NCI-H2196 treated with DMSO at 0.1 percent for 48 hours (cell line): ENCODE measurements at regions not wholly inside any gene's neighbourhood (a gene's known extent, or its start where the extent isn't known, plus 50 kb on each side); places are given as distances from the start of the nearest gene placed in this dataset.

ENCODE experiments used
- DNase-seq: peaks from one replicate; lab custom pipeline; 2025; ENCODE audit not compliant: unreplicated experiment; lab: John Stamatoyannopoulos, UW

DNA sequence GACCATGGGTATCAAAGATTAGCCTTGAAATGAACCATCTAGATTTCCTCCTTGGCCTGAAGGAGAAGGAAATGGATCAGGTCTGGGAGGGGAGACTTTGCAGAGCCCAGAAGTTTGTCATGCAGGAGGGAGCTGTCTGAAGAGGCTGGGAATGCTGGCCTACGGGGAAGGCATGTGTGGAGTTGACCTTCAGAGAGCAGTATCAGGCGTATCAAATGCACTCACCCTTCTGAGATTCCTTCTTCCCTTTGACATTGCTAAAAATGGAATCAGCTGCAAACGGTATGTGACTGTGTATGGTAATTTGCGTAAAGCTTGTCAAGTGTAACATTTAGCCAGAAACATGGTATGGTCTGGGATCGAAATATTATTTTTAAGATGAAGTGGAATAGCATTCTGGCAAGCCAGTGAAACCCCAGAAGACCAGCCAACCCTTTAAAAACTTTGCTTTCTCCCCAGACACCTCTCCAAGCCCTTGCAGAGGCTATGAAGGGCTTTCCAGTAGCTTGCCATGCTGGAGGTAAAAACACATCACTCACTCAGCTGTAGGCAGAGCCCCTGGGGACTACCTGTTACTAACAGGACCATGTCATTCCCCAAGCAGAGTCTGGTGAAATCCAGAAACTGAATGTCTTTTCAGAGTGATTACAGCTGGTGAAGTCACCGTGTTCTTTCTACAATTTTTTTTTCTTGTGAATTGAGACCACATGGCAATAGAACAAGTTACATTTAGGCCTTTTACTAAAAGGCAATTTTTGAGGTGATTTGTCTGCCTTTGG is 174.7 kb upstream of the SLC24A5 start:
- no peak for DNase-seq

DNA sequence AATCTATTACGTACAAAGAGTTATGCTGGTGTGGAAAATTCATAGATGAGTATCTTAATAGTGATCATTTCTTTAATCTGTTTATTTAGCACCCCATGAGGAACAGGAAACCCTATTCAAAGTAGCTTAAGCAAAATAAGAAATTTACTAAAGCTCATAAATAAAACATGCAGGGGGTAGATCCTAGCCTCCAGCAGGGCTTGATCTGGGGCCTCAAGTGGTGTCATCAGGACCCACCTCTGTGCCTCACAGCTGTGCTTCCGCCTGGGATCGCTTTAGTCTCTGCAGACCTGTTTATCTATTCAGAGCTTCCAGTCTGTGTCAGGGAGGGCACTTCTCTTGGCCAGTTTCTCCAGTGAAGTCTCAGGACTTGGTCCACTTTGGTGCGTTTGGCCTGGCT is 171.0 kb upstream of the SLC24A5 start:
- DNase-seq = no peak

DNA sequence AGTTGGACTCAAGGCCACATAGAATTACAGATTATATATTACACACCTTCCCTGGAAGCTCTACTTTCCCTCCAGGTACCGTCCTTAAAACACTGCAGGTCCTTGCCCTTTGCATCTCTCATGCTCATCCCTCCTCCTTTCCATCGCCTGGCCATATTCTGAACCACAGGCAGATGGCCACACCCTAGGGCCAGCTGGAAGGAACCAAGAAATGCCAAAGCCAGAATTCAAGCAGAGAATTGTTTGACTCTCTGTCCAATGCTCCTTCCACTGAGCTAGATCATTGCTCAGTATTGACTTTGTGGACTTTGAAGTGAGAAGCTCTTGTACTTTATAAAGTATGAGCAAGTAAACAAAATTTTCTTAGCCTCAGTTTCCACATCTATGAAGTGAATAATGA is 170.3 kb upstream of the SLC24A5 start:
- DNase-seq = no peak

DNA sequence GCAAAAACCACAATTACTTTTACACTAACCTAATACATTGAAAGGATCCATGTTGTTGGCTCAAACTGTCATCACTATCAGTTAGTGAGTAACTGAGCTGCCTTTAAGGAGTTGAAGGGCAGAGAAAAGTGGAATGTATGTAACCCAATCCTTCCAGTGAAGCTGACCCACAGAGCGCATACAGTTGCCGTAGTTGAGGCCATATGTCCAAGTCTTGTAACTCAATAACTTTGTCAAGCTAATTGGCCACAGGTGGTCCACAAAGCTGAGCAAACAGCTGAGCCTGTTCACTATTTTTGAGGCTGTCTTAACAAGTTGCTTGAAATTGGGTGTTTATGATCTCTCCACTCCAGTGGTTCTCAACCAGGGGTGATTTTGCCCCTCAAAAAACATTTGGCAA is 169.0 kb upstream of the SLC24A5 start:
- DNase-seq = no peak

DNA sequence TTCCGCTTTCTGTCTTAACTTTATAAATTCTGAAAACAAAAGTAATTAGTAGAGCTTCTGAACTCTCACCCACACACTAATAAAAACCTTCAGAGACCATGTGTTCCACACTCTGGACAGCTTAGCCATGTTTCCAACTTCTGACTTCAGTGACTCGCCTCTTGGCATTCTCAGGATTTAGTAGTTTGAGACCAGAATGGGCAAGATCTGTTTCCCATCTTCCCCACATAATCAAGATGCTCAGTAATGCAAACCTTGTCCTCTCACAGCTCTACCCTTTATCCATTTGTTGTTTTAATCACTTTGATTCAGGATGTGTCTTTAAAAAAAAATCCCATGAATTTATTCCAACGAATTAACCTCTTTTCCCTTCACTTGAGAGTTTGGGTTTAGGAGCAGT is 166.6 kb upstream of the SLC24A5 start:
- no peak for DNase-seq

DNA sequence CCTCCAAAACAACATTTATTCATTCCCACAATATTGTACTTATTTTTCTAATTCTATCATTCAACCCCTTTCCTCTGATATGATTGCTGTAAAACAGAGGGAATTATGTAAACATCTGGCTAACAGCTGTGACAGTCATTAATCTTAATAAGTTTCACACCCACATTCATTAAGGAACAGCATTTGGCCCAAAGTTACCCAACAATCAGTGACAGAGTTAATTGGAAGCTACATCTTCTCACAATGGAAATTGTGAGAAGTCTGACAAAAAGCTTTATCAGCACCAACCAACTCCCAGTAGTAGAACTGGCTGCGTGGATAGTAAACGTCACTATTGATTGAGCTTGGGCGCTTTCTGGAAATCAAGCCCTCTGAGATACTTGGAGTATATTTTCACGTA is 165.8 kb upstream of the SLC24A5 start:
- no peak for DNase-seq

DNA sequence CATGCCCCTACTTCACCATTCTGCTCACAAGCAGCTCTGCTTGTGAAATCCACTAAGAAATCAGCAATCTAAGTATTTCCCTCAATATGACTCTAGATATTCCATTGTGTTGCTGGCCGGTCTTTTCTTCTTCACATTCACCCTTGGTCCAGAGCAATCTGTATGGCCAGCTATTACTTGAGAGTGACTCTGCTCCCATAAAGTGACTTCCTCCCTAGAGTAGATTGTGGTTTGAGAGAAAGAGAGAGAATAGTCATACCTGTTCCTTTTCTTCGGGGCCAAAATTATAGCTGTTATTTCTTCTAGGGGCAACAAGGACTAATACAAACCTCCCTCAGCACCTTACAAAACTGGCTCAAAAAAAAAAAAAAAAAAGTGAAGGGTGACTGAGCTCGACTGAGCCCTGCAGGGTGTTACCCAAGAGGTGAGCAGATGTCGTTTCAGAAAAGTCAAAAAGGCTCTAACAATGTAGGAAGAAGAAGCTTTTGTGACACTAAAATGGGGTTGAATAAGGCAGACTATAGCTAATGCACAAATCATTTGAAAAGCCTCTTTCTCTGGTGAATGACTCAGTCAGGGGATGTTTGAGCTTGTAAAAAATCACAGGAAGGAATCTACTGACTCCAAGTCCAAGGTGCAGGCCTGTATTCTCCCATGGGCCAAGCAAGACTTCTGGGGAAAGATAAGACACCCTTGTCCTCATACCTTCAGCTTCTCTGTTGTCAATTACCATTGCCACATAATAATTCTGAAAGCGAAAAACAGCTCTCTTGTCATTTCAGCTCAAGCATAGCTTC is 161.0 kb upstream of the SLC24A5 start:
- DNase-seq = no peak

DNA sequence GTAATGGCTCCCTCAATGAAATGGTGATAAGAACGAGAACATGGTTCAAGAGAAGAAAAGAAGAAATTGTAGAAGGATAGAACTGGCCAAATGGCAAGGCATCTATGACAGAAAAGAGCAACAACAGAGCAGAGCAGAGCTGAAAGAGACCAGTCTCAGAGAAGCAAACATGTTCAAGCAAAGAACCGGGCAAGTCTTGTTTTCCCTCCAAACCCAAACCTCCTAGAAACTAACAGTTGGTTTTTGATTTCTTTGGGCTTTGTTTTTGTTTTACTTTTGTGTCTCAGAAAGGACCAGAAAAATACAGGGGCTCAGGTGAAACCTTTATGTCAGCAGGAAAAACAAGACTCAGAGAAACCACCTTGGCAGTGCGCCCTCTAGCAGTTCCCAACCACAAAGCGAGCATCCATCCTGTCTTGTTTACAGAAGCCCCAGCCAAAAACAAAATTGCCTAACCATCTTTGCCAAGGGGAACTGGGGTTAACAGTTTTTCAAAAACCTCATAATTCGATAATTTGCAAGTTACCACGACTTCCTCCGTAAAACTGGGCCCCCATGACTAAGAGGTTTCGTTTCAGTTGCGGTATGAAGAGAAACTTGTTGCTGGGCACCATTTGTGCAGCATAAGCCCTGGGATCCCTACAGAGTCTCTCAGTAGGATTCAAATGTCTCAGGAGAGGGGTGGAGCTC is 159.2 kb upstream of the SLC24A5 start:
- no peak for DNase-seq

DNA sequence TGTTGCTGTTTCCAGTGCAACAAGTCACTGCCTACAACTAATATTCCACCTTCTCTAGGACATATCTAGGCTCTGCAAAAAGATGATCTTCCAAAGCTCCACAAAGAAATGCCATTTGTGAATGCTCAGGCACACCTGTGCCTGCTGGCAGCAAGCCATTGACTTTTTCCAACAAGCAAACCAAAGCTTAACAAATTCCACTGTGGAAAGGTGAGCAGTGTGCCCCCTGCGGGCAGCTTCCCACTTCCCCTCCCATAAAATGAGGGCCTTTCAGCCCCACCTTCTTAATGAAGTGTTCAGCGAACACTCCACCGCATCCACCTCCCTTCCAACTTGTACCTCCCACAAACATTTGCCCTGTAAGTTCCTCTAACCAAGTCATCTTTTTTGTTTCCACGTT is 157.5 kb upstream of the SLC24A5 start:
- no peak for DNase-seq

DNA sequence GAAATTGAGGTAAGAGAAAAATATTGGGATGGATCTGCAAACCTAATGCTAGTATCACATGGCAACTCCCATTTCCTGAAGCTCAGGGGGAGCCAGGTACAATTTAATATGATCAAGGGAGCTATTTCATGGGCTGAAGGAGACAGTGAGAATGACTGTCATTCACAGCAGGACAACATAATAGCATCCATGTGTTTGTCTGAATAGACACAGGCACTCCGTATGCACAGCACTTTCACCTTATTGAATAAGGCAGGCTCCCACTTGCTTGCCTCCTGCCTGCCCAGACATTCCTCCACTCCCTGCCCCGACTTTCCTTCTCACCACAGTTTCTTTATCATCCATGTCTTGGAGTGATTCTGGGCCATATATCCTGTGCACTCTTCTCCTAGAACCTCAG is 156.6 kb upstream of the SLC24A5 start:
- DNase-seq = no peak

DNA sequence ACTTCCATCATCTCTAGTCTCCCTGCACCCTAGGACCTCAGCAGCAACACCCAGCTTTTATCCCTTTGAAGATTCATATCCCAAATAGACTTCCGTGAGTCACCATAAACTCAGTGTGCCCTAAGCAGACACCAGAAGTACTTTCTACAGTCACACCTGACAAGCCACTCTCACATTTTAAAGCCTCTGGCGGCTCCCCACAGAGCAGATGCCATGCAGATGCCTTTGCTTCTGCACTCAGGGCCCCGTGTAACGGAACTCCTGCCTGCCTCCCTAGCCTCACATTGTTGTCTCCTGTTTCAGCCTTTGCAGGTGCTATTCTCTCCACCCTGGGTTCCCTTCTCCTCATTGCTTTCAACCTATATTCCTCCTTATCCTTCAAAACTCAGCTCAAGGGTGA is 155.5 kb upstream of the SLC24A5 start:
- DNase-seq = no peak

DNA sequence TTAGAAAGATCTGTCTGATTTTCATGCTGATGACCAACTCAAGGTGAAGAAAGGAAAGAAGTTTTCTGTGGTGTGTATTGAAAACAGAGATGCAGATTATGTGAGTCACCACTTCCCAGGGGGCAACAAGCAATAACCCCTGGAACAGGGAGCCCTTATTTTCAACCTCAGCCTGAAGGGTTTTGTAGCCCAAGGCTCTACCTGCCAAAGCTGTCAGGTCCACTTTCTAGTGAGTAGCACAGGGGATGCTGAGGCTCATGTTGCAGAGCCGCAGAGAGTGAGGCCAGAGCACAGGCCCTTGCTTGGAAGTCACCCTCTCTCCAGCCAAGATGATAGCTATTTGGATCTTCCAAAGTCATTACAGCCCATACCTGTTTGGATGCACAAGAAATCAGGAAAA is 152.2 kb upstream of the SLC24A5 start:
- no peak for DNase-seq

DNA sequence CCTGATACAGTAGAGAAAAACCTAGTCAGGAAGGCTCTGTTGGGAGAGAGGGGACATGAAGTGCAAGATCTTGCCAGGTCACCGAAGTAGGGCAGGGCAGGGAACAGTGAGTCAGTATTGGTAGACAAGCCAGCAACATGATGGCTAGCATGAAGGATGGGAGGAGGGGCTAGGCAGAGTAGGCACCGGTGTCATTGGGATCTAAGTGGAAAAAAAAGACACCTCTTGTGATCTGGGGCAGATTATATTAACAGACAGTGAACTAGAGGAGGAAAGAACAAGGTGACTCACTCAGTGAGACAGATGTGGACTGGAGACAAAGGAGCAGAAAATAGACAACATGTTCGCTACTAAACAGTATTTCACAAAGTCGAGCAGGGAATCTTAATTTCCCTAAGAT is 149.2 kb upstream of the SLC24A5 start:
- no peak for DNase-seq

DNA sequence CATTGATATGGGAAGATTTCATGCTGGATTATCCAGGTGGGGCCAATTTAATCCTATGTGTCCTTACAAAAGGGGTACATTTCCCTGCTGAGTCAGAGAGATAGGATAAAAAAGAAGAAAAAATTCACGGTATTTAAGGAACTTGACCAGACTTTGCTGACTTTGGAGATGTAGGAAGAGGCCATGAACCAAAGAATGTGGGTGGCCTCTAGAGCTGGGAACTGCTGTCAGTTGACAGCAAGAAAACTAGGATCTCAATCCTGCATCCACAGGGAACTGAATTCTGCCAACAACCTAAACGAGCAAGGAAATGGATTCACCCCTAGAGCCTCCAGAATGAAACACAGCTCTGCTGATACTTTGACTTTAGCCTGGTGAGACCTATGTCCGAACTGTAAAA is 148.1 kb upstream of the SLC24A5 start:
- DNase-seq = no peak

DNA sequence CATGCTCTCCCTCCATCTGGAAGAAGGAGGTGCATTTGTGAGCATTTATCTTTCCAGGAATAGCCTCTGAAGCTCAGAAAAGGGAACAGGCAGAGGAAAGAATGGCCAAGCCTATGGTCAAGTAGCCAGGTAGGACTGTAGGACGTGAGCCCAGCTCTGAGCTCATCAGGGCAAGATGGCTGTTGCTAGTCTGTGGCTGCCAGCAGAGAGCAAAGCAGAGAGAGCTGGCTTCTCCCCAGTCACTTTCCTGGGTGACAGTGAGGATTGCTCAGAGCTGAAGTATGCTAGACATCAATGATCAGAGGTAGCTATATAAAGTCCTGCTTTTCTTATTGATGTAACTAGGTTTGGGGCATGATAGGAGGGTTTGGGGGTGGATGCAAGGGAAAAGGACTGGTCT is 146.1 kb upstream of the SLC24A5 start:
- DNase-seq = no peak

DNA sequence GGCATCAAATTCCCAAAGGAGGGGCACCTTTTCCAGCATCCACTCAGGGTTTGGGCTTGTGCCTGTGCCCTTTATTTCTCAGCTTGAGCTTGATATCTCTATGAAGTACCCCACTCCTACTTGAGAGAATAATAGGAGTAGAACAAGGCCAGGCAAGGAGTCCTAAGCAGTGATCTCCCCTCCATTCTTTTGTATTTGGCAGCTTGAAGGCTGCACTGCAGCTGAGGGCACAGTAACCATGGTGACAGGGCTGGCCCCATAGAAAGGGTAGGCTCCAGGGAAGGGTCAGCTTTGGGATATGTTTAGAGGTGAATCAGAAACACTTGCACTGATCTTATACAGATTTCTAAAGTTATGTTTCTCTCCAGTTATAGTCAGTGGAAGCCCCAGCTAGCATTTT is 145.4 kb upstream of the SLC24A5 start:
- DNase-seq = no peak

DNA sequence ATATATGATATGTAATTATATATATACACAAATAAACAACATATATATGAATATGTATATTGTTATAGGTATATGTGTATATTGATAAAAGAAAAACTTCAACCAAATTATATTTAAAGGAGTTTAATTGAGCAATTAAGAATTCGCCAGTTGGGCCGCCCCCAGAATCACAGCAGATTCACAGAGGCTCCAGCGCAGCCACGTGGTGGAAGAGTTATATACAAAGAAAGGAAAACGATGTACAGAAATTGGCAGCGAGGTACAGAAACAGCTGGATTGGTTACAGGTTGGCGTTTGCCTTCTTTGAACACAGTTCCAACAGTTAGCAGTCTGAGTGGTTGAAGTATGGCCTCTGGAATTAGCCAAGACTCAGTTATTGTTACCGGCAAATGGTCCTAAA is 137.3 kb upstream of the SLC24A5 start:
- DNase-seq = no peak

DNA sequence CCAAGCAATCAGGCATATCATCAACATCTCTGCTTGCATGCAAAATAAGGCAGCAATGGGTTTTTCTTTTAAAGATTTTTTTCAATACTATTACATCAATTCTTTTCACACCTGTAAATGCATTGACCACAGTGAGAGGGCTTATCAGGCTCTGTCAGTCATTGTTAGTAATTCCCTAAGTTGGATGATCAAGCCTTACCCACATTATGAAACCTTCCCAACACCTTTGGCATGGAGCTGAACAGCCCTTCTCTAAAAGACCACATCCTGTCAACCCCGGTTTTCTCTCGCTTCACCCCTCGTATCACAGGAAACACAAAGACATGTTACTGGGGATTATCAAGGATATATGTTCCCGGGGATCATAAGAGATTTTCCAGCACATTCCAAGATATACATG is 135.2 kb upstream of the SLC24A5 start:
- DNase-seq = no peak

DNA sequence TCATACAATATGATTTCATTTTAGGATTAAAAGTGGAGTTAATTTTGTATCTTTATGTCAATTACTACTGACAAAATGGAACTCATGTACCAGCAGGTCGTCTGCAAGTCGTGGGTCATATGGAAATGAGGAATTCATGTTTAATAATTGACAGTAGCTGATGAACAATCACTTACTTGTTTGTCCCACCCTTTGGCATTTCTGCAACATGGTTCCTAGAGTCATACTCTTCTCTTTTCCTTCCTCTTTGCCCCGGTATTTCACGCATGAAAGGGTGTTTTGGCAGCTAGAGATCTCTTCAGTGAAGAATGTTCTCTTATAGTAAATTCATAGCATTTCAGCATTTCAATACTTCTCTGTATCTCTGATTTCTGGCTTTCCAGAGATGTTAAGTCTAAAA is 133.3 kb upstream of the SLC24A5 start:
- no peak for DNase-seq

DNA sequence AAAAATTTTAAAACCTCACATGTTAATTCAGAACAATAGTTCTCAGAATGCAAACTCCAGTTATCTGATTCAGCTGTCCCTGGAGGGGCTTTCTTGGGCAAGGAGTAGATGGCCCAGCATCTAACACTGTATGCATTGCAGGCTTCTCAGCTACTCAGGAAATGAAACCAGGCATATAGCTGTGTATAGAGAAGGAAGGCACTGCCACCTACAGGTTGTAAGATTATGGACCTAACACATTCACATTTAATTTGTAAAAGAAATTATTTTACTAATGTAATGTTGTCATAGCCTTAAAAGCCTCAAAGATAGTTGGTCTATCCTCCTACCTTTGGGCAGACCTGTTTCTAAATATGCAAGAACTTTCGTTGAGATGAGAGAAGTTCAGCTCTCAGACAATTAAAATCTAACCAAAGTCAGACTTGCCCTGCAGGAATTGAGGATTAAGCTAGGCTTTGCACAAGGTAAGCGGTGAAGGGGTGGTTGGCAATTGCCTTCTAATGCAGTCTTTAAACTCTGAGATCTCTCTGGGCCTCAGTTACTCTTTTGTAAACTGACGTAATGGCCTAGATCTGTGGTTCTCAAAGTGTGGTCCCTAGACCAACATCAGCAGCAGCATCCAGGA is 132.8 kb upstream of the SLC24A5 start:
- peak; percentile 12 for DNase-seq

DNA sequence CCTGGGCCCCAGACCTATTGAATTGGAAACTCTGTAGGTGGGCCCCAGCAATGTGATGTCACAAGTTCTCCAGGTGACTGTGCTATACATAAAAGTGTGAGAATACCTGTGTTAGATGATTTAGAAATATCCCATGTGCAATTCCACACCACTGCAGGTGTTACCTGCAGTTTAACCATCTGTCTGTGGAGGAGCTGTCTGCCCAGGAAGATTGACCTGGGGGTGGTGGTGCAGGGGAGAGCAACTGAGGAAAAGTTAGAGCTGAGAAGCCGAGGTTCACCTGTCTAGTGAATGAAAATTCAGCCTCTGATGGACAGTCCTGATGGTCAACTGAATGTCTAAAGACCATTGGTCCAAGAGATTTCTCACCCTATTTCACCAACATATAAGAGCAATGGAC is 132.2 kb upstream of the SLC24A5 start:
- no peak for DNase-seq

DNA sequence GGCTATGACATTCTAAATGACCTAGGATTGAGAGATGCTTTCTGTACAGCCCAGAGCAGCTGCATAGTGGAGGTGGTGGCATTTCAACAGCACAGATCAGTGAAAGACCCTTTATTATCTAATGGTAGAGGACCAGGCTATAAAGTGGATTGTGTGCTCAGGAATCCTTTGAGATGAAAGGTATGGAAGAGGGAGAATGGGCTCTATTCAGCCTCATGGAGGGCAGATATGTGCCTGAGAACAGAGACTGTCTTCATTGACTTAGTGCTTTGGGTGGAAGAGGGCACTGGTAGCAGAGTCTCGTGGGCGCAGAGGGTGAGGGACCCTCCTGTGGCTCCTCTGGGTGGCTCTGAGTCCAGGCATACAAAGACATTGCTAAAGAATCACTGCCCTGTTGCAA is 130.0 kb upstream of the SLC24A5 start:
- DNase-seq = no peak
